Stimulated activated CD4-positive, alpha-beta T cell treated with anti-CD3 and anti-CD28 coated beads, Interleukin-2, amount 100 ng/mL, for 4 hours (primary cell): ENCODE measurements at regions not wholly inside any gene's neighbourhood (a gene's known extent, or its start where the extent isn't known, plus 50 kb on each side); places are given as distances from the start of the nearest gene placed in this dataset.

ENCODE experiments used
- DNase-seq: peaks from one replicate; pipeline ENCODE4 v3.0.0-alpha.2; 2020; ENCODE audit warnings: low read depth

- DNase-seq = no peak
These were observed 69.9 kb upstream of the NKX1-1 start for GRCh38 chr4:1476140-1476513.

GRCh38 chr4:1475277-1476139, 69.3 kb upstream of the NKX1-1 start:
- no peak for DNase-seq

GRCh38 chr4:1474126-1475090, 68.2 kb upstream of the NKX1-1 start:
- no peak for DNase-seq

GRCh38 chr4:1473718-1474117, 67.5 kb upstream of the NKX1-1 start:
- no peak for DNase-seq

GRCh38 chr4:1472911-1473518, 66.8 kb upstream of the NKX1-1 start:
- no peak for DNase-seq

GRCh38 chr4:1472148-1472797, 66.0 kb upstream of the NKX1-1 start:
- no peak for DNase-seq

GRCh38 chr4:1471443-1472147, 65.4 kb upstream of the NKX1-1 start:
- DNase-seq = no peak

GRCh38 chr4:1470816-1471442, 64.7 kb upstream of the NKX1-1 start:
- DNase-seq = no peak

- no peak for DNase-seq
These were observed 64.1 kb upstream of the NKX1-1 start for GRCh38 chr4:1470393-1470670.

GRCh38 chr4:1469607-1470392, 63.6 kb upstream of the NKX1-1 start:
- DNase-seq = no peak

GRCh38 chr4:1469043-1469442, 62.8 kb upstream of the NKX1-1 start:
- no peak for DNase-seq

- DNase-seq = no peak
These were observed 61.6 kb upstream of the NKX1-1 start for GRCh38 chr4:1467581-1468458.

GRCh38 chr4:1466863-1467165, 60.6 kb upstream of the NKX1-1 start:
- no peak for DNase-seq

GRCh38 chr4:1466034-1466862, 60.0 kb upstream of the NKX1-1 start:
- DNase-seq = no peak

- no peak for DNase-seq
These were observed 59.2 kb upstream of the NKX1-1 start for GRCh38 chr4:1465173-1466033.

- no peak for DNase-seq
These were observed 58.4 kb upstream of the NKX1-1 start for GRCh38 chr4:1464581-1465171.

GRCh38 chr4:1463927-1464540, 57.8 kb upstream of the NKX1-1 start:
- no peak for DNase-seq
